HPDE6-E6E7 (cell line): ENCODE measurements at regions not wholly inside any gene's neighbourhood (a gene's known extent, or its start where the extent isn't known, plus 50 kb on each side); places are given as distances from the start of the nearest gene placed in this dataset.

Source experiments
- DNase-seq: peaks from one replicate; pipeline ENCODE4 v3.0.0; 2011; ENCODE audit warnings: missing footprints; ENCODE audit errors: extremely low spot score

DNA sequence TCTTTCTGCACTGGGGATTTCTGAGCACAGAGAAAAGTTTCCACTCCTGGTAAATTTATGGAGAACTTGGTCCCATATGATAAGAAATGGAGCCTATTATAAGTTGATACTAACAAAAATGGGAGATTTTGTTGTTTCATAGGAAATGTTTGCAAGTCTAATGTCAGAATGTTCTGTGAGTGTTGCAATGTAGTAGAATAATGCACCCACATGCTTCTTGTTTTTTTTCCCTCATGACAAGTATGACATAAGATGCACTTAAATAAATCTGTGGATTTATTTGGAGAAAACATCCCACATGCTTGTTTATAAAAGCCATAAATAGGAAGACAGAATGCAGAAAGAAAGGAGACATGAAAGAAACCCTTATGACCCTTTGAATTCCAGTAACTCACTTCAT, 50.8 kb upstream of the KCNJ6 start:
- DNase-seq = no peak

DNA sequence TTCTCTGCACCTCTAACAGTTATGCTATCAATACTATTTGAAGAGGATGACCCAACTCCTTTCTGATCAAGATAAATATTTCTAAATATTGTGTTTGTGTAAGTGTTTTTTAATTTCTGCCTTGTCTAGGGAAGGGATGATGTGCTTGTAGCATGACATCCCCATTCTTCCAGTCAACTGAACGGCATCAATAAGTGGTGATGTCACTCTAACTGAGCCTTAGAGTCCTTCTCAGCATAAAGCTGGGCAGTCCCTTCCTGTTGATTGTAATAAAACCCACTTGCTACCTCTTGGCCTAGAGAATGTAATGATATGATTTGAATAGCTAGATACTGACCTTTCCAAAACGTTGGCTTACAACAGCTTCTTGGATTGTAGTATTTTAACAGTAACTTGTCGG, 52.5 kb upstream of the KCNJ6 start:
- no peak for DNase-seq

DNA sequence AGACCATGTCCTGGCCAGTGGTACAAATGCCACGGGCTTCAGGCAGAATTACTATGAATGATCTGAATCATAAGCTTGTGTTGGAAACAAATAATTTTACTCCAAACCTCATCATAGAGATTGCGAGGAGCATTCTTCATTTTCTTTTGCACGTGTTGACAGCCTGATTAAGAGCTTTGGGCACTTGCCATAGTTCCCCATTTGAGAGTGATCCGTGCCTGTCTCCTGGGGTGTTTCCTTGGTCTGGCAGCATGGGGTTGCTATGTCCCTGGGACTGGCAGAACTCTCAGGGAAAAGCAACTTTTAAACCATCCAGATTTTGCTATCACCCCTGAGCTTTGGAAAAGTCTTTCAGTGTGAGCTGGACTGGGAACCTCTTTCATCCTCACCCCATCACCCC, 54.3 kb upstream of the KCNJ6 start:
- DNase-seq = no peak

DNA sequence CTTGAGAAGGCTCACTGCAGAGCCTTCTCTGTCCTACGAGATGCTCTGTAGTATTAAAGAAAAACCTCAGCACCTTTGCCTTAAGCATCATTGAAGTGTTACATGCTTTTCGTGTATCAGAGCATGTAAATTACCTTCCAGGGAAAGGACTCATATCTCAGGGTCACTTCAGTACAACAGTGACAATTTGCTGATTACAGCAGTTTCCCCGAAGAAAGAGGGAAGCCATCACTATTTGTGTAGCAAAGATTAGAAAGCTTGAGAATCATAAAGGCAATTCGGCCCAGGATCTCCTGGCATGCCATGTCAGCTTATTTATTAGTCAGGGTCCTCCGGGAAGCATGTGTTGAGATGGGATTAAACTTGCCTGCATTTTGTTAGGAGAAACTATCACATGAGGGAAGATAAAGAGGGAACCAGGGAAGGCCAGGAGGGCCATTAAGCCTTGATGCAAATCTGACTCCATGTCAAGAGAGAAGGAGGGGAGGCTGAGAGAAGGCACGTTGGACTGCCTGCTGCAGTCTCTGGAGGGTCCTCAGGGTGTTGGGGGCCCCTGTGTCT, 55.2 kb upstream of the KCNJ6 start:
- DNase-seq = no peak

DNA sequence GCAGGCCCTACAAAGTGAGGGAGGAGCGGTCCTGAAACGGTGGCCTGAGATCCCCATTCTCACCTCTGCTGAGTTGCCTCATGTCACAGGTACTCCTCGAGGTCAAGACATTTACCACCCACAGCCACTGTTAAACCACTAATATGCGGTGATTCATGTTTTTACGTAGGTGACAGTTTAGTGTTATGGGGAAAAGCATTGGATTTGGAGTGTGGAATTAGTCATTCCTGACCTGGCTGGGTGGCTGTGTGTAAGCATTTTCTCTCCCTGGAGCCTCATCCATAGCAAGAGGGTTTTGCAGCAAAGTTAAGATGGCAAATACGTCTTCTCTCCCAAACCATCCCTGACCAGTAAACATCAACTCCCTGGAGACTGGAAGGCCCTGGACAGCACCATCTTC, 57.8 kb upstream of the KCNJ6 start:
- no peak for DNase-seq

DNA sequence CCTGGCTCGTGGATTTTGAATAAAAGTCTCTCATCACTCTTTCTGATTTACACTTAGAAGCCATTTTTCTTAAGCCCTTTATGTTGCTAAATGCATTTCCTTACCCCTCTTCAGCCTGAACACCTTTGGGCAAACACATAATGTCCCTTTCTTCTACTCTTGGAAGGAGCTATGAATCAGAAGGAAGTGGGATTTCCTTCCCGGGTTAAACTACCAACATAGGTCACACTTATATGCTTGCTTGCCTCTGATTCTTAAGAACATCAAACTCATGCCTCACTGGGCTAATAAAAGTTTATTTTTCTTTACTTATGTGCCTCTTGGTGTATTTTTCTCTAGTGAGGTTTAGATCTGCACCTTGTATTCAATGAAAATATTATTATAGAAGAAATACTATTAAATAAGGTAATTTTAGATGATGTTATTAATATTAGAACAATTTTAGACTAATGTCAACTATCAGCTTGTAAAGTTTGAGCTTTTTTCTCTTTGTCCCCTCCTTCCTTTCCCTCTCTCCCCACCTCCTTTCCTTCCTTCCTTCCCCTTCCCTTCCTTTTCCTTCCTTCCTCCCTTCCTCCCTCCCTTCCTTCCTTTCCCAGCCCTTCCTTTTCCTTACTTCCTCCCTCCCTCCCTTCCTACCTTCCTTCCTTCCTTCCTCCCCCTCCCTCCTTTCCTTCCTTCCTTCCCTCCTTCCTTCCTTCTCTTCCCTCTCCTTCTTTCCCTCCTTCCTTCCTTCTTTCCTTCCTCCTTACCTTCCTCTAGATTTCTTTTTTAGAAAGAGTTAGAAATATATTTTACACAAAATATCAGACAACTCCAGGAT, 66.5 kb upstream of the KCNJ6 start:
- no peak for DNase-seq

DNA sequence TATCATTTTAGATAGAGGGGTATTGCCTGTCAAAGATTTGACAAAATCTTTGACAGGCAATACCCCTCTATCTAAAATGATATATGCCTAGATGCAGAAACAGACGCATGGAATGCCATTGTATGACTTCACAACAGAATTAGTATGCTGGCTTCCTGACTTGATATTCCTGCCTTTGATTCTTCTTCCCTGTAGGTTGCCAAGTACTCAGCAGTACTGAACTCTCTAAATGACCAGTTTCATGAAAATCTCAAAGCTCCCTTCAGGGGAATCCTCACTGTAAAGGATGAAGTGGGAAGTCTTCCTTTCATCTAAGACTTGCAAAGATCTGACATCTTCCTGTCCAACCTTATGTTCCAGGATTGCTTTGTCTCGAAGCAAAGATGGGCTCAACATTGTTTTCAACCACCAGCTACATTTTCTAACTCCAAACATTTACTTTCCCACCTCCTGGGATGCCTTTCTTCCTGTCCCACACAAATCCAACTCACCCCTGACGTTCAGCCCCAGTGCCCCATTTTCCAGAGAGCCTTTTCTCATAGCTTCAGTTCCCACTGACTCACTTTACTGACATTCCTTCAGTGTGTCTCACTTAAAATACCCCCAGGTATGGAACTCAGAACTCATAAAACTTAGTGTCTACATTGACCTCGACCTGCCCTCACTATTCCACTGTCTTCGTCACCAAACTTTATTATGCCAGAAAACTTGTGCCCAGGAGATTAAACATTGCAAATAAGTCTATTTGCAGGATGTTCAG, 67.3 kb upstream of the KCNJ6 start:
- no peak for DNase-seq

DNA sequence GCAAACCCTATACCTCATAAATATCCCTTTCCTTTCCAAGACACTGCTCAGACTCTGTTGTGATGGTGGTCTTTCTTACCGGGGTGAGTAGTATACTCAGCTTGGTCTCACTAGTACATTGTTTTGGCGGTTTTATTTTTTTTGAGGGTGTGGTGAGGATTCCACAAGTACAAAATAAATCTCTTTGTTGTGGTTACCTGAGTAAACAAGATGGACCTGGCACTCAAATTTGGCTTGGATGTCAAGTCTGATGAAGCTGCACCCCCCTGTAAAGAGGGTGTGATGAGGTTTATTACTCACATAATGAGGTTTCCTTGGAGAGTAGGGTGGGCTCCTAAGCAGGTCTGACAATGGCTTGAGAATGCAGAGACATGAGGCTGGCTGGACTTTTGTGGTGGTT, 68.2 kb upstream of the KCNJ6 start:
- no peak for DNase-seq

DNA sequence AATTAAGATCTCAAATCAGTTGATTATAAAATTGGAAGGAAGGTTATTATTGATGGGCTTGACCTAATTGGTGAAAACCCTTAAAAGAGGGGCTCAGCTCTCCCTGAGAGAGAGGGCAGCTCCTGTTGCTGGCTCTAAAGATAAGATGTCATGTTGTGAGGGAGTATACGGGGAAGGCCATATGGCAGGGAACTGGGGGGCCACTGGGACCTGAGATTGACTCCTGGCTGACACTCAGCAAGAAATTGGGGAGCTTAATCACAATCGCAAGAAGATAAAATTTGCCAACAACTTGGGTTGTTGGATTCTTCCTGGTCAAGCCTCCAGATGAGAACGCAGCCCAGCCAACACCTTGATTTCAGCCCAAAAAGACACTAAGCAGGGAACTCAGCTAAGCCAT, 69.7 kb upstream of the KCNJ6 start:
- no peak for DNase-seq

DNA sequence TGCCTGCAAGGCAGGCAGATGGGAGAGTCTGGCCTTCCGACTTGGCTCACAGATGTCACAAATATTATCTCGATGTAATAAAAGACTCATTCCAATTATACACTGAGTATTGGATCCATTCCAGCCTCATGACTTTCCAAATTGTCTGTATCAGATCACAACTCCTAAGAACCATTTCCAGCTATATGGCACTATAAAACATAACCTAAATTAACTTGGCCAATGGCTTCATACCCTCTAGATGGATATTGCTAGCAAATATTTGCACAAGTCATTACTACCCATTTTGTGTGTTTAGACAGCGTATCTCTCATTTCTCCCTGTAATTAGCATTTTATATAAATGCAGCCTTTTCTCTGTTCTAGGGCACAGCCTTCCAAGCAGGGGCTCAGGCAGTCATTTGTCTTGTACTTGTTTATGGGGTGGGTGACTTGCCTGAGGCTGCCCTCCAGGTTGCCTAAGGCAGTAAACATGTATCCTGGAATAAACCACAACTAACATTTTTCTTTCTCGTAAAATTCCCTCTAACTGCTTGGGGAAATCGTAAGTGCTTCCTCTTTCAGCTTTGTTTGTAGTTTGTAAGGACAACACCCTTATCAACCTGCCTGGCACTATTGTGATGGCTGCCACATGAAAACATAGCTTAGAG, 70.6 kb upstream of the KCNJ6 start:
- DNase-seq = no peak

DNA sequence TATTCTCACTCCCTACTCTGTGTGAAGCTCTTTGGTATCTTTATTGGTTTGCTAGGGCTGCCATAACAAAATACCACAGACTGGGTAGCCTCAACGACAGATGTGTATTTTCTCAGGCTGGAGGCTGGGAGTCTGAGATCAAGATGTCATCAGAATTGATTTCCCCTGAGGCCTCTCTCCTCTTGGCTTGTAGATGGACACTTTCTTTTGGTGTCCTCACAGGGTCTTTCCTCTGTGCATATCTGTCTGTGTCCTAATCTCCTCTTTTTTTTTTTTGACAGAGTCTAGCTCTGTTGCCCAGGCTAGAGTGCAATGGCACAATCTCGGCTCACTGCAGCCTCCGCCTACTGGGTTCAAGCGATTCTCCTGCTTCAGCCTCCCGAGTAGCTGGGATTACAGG, 71.4 kb upstream of the KCNJ6 start:
- DNase-seq = no peak

DNA sequence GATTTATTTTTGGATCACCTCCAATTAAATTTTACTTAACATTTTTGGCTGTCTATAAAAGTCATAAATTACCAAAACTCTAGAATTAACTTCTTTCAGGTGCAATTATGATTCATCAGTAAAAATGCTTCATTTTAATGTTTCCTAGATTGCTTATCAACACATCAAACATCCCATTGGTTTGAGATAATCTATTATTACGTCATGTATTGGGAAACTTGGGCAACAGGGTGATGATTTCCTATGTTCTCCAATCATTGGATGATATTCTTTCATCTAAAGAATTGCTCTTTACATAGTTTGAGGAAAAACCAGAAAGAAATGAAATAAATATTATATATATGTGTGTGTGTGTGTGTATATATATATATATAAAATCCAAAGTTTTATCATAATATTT, 76.8 kb upstream of the KCNJ6 start:
- DNase-seq = no peak

DNA sequence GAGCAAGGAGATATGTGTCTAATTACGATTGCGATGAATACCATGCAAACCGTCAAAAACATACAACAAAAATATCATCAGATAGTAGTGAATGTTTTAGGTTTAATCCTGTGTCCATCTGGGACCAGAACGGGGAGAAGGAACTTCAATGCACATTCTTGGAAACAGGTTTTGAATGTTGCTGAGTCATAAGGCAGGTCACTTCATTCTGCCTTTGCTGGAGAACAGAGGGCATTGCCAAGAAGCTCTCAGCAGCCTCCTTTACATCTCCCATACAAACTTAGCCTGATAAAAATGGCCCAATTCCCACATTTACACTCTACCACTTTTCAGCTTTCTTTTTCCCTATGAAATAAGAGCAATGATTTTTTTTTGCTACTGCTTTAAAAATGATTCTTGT, 78.0 kb upstream of the KCNJ6 start:
- DNase-seq = no peak

DNA sequence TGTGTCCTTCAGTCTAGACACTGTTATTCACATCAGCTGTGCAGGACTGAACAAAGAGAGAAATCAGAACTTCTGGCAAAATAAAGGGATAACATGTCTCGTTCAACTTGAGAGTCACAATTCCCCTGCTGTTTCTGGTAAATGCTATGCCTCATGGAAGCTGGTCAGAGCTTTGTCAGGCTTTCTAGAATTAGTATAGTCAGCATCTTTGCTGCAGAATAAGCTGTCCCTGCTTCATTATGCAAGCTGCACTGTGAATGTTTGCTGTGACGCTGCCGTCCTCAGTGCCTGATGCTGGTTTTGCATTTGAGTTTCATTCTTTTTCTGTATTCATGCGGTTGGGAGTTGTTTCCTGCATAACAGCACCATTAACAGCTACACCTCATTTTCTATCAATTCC, 96.4 kb upstream of the KCNJ6 start:
- no peak for DNase-seq

DNA sequence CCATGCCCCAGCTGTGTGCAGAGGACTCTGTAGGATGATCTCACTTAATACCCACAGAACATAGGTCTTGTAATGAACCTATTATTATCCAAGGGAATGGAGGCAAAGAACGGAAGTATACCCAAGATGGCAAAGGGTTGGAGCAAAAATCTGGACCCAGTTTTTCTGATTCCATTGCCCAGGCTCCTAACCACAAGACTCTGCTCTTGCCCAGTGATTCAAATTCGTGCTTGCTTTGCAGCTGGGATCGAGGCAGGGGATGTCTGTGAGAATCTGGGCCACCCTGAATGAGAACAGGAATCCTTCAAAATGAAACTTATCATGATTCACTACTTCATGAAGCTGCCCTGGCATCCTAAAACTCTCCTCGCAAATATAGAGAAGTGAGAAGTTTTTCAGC, 97.5 kb upstream of the KCNJ6 start:
- no peak for DNase-seq

DNA sequence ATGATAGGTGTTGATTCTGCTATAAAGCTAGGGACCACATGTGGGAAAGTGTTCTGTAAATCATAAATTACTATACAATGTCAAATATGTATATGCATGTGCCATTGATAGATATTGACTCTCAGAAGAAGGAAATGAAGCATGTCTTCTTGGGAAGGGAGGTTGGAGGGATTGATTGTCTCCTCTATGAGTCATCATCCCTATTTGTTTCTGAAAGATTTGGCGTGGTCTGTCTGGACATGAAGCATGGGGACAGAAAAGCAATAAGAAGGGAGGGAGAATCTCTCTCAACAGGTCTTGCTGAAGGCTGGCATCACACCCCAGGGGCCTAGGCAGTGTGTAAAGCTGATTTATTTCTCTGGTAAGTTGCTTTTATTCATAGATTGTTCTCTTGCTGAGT, 98.0 kb upstream of the KCNJ6 start:
- DNase-seq = no peak

DNA sequence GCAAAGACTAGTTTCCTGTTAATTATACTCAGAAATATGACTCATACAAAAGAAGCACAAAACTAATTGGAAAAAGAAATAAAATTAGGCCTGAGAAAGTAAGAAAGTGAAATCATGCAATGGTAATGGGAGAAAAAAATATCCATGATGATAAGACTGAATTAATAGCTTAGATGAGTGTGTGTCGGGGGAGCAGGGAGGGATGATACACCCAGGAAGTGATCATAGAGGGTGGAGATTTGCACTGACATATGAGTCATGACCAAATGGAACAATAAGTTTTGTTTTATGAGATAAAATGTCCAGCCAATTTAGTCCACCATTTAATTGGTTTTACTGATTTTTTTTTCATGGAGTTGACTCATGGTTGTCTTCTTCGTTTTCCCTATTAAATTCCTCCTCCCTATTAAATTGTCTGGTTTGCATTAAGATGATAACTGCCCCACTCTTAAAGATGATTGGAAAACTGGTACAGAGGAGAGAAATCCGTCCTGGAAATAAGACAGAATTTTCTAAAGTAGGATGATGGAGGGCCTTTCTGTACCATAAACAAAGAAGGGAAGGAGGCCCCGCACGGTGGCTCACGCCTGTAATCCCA, 111.7 kb upstream of the KCNJ6 start:
- DNase-seq = no peak

DNA sequence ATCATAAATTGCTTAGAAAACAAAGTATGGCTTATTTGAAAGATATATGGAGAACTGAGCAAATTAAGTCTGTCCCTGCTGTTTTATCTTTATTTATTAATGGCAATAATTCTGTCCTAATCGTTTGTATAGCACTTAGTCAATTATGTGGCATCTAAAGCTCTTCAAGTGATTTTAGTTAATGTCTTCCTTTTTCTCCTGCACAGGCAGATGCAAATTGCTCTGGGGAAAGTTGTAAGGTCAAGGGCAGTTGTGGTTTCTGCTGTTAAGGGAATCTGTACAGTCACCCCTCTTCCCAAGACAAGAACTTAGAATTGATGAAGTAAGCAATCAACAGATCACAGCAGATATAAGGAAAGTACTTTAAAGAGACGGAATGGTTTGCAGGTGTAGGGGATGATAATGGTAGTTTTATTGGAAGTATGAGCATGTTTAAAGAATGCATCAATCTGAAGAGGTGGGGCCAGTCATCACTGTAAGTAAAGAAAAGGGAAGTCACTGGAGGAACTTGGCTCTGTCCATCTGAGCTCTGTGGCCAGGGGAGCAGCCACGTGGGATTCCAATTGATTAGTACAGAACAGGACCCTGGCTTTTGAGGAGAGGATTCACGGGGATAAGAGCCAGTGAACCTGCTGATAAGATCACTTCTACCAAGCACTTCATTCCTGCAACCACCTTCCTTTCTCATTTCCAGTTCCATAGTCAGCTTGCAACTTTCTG, 116.0 kb upstream of the KCNJ6 start:
- no peak for DNase-seq

DNA sequence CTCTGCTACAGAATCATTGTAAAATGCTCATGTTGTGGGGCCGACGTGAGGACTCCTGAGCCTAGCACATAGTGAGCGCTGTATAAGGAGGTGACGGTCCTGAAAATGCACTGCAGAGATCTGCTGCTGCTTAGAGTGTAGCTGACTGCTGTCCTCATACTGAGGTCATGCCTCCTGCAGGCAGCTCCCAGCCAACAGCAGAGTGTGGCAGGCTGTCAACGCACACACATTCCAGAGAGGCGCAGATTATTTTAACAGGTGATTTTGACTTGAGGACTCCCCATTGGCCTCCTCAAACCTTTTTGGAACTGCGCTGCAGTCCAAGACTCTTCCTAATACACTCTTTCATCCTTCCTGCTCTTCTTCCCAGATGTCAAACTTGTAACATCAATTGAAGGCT, 119.8 kb upstream of the KCNJ6 start:
- DNase-seq = no peak

DNA sequence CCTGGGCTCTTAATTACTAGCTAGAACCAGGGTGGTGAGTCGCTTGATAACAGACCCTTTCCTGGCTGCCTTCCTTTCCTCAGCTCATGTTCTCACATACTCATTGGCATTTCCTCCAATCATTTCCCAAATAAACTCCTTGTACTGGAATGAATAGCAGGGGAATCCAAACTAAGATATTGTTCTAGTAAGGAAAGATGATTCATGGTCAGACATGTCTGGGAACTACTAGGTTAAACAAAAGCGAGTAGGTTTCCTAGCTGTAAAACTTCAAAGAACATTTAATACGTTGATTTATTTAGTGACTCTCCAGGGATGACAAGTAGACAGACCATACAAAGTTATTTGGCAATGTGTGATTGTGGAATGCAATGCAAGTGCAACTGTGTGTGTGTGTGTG, 121.2 kb upstream of the KCNJ6 start:
- DNase-seq = no peak

DNA sequence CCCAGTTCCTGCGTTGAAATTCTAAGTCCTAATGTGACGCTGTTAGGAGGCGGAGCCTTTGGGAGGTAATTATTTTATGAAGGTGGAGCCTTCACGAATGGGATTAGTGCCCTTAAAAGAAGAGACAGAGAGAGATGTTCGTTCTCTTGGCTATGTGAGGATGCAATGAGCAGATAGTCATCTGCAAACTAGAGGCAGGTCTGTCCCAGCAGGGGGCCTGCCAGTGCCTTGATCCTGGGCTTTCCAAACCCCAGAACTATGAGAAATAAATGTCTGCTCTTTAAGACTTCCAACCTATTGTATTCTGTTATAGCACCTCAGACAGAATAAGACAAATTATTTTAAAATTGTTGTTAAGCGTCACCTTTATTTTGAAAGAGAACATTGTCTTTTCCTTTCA, 123.1 kb upstream of the KCNJ6 start:
- DNase-seq = no peak

DNA sequence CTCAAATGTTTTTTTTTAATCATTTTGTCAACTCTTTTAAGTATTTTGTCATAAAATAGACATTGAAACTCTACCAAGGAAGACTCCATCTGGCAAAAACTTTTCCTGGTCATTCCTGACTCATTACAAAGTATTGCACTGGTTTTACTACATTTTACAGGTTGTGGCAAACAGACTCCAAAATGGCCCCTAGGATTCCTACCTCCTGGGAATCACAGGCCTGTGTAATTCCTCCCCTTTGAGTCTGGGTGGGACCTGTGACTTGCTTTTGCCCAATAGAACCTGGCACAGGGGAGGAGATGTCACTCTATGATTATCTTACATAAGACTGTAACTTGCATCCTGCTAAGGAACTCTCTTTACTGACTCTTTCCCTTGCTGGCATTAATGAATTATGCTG, 123.6 kb upstream of the KCNJ6 start:
- no peak for DNase-seq
